Mammary epithelial cell (primary cell): ENCODE measurements at regions not wholly inside any gene's neighbourhood (a gene's known extent, or its start where the extent isn't known, plus 50 kb on each side); places are given as distances from the start of the nearest gene placed in this dataset.

Source experiments
- CTCF ChIP-seq, 2 donors: IDR thresholded peaks in 1 of 2; conservative IDR thresholded peaks in 1 of 2; 2 replicates each; pipeline ENCODE4 v1.5.1; 2011 to 2012; ENCODE audit warnings: inconsistent platforms in 2 of 2, low read length in 2 of 2, mild to moderate bottlenecking in 2 of 2, control low read depth in 1 of 2, low read depth in 1 of 2; ENCODE audit not compliant: insufficient read depth in 1 of 2; ENCODE audit errors: extremely low read depth in 1 of 2
- EZH2 ChIP-seq: IDR thresholded peaks from 2 replicates; pipeline ENCODE4 v1.6.1; 2012; ENCODE audit warnings: low read length, inconsistent platforms, borderline replicate concordance

DNA sequence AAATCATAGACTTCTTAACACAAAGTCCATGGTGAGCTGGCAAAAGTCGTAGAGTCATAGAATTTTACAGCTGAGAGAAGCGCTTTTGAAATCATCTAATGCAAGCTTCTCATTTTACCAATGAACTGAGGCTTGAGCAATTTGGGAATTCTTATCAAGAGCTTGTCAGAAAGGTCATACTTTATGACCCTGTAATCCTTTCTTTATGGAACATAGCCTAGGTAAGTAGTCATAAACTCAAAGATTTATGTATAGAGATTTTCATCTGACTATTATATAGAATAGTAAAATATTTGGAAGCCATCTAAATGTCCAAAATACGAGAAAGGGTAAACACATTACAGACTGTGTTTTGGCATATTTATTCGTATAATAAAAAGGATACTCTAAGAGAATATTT, 563.5 kb downstream of the PCDH7 start:
- TF ChIP-seq CTCF (conservative IDR thresholded peaks at IDR 0.05 in 1 of 2, IDR thresholded peaks at IDR 0.05 in 1 of 2; ENCODE audit: extremely low read depth in 1 of 2, insufficient read depth in 1 of 2, low read depth in 1 of 2, low read length in 2 of 2) = no peak
- no peak for TF ChIP-seq EZH2
